HFFc6 (cell line): ENCODE measurements at regions not wholly inside any gene's neighbourhood (a gene's known extent, or its start where the extent isn't known, plus 50 kb on each side); places are given as distances from the start of the nearest gene placed in this dataset.

Source experiments
- DNase-seq: peaks from one replicate; pipeline ENCODE4 v3.0.0-alpha.2; 2018
- H3K27ac Mint-ChIP-seq: 2 replicates; pipeline ENCODE4 v1.8.0; 2020; ENCODE audit warnings: mild to moderate bottlenecking, mixed read lengths
- H3K27me3 Mint-ChIP-seq: 2 replicates; pipeline ENCODE4 v1.8.0; 2021; ENCODE audit warnings: mild to moderate bottlenecking, moderate library complexity, mixed read lengths; ENCODE audit not compliant: insufficient read depth
- H3K36me3 Mint-ChIP-seq: 2 replicates; pipeline ENCODE4 v1.8.0; 2021; ENCODE audit warnings: low read depth, mixed read lengths
- H3K4me1 Mint-ChIP-seq: 2 replicates; pipeline ENCODE4 v1.8.0; 2020; ENCODE audit warnings: low read depth, mixed read lengths
- H3K4me3 Mint-ChIP-seq: 2 replicates; pipeline ENCODE4 v1.8.0; 2020; ENCODE audit warnings: mild to moderate bottlenecking, moderate library complexity, mixed read lengths
- H3K9me3 Mint-ChIP-seq: 2 replicates; pipeline ENCODE4 v1.8.0; 2020; ENCODE audit warnings: mild to moderate bottlenecking, mixed read lengths
- TF ChIP-seq, protein P1 (sequence below): fragments of 200-600 bp; sonication (generic); IDR thresholded peaks from 2 replicates; pipeline ENCODE4 v1.5.0; 2021; ENCODE audit warnings: antibody characterized with exemption, mild to moderate bottlenecking

DNA sequence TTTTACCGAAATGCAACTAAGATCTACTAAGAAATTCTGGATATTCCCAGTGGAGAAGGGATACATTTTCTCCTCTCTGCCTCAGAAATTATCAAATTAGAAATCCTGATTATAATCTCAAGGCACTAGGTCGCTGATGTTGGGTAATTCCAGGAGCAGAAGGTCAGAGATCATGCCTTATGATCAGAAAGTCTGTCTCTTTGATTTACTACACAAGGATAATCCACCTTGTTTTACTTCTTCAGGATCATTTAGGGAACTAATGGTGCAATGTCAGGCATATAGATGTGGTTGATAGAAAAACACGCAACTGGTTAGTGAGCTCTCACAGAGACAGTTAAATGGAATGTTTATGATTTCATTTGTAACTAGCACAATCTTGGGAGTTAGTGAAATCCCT, 1069.7 kb downstream of the STIM2 start:
- Mint-ChIP-seq H3K4me3 (no peak overlapping the region), H3K27ac (no peak overlapping the region), H3K27me3 (no peaks in the 10 kb centered on the region), H3K9me3 (no peaks in the 10 kb centered on the region), H3K4me1 (peaks cover 34% of the 10 kb centered on the region), H3K36me3 (no peaks in the 10 kb centered on the region; the same call in 1 of the 2 replicates)
- TF ChIP-seq, protein P1, sequence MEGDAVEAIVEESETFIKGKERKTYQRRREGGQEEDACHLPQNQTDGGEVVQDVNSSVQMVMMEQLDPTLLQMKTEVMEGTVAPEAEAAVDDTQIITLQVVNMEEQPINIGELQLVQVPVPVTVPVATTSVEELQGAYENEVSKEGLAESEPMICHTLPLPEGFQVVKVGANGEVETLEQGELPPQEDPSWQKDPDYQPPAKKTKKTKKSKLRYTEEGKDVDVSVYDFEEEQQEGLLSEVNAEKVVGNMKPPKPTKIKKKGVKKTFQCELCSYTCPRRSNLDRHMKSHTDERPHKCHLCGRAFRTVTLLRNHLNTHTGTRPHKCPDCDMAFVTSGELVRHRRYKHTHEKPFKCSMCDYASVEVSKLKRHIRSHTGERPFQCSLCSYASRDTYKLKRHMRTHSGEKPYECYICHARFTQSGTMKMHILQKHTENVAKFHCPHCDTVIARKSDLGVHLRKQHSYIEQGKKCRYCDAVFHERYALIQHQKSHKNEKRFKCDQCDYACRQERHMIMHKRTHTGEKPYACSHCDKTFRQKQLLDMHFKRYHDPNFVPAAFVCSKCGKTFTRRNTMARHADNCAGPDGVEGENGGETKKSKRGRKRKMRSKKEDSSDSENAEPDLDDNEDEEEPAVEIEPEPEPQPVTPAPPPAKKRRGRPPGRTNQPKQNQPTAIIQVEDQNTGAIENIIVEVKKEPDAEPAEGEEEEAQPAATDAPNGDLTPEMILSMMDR: no peak
- DNase-seq: no peak

DNA sequence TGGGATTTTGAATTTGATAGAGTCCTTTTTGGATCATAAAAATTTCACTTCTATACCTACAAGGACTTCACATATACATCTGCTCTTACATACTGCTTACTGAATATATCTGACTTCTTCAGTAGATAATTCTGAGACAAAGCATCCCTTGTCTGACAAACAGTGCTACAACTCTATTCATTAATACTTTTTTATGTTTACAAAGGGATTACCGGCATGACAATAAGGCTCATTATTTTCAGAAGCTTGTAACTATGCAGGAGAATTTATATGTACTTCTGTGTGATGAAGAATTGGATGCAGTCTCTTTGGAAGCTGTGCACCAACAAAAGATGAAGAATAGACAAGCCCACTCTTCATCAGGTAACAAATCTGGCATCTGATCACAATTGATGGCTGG, 1070.3 kb downstream of the STIM2 start:
- no peaks in the 10 kb centered on the region; the same call in 1 of the 2 replicates for H3K36me3 Mint-ChIP-seq
- H3K9me3 Mint-ChIP-seq: no peaks in the 10 kb centered on the region
- H3K27me3 Mint-ChIP-seq: no peaks in the 10 kb centered on the region
- no peak for DNase-seq
- H3K4me1 Mint-ChIP-seq: peaks cover 41% of the 10 kb centered on the region
- H3K4me3 Mint-ChIP-seq: no peak overlapping the region
- TF ChIP-seq, protein P1: no peak
- no peak overlapping the region for H3K27ac Mint-ChIP-seq

DNA sequence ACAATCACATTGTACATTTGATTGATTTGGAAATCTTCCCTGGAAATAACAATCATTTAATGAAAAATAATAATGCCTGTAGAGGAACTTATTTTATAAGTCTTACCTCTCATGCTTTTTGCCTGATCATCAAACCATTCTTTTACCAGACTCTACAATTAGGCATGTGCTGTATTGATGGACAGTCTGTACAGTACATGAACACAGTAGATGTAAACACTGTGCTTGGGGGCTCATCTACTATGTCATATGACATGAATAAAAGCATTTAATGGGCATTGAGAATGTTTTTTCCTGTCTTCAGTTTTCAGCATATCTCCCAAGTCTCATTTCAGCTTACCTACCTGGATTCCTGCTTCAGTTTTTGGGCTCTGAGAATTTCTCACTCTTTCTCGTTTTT, 1070.9 kb downstream of the STIM2 start:
- Mint-ChIP-seq H3K27ac (no peak overlapping the region), H3K9me3 (no peaks in the 10 kb centered on the region)
- TF ChIP-seq, protein P1: no peak

DNA sequence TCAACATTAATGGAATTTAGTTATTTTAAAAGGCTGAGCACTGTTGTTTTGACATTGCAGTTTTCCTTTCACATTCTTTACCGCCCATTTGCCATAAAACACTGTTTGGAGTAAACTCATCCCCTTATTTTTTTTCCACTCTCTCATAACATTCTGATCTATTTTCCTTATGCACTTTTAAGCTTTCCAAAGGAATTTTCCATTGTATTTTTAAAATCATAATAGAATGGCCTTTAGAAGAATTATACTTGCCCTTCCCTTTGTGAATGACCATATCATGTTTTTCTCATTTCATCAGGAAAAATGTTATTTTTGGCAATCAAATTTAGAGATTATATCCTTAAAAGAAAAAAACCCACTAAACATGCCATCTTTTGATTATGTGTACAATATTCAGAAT, 1074.2 kb downstream of the STIM2 start:
- DNase-seq: no peak

More for the DNA sequence above, 1070.9 kb downstream of the STIM2 start:
- Mint-ChIP-seq H3K4me1 (peaks cover 42% of the 10 kb centered on the region), H3K4me3 (no peak overlapping the region), H3K36me3 (no peaks in the 10 kb centered on the region; the same call in 1 of the 2 replicates), H3K27me3 (no peaks in the 10 kb centered on the region)
- no peak for DNase-seq

DNA sequence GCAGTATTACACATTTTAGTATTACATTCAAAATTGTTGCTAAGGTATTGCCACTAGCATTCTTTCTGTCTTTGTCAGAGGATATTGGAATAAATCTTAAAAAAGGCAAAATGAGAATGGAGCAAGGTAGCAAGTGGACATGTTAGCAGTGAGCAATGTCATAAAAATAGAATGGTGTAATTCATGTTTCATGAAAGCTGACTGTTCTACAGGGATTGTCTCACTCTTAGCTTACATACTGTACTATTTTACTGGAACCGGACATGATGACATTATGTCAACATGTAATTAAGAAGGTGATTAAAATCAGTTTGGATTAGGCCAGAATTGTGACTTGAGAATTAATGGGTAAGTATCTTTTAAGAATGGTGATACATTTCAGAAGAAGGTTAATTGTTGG, 1086.2 kb downstream of the STIM2 start:
- TF ChIP-seq, protein P1: no peak
- no peaks in the 10 kb centered on the region for H3K9me3 Mint-ChIP-seq
- no peaks in the 10 kb centered on the region for H3K36me3 Mint-ChIP-seq
- H3K4me3 Mint-ChIP-seq: peak overlapping the region; percentile 51; the same call in 1 of the 2 replicates
- DNase-seq: no peak
- no peak overlapping the region for H3K27ac Mint-ChIP-seq
- H3K4me1 Mint-ChIP-seq: peaks cover 37% of the 10 kb centered on the region
- no peaks in the 10 kb centered on the region for H3K27me3 Mint-ChIP-seq

More for the DNA sequence above, 1074.2 kb downstream of the STIM2 start:
- Mint-ChIP-seq H3K4me1 (peaks cover 33% of the 10 kb centered on the region), H3K9me3 (no peaks in the 10 kb centered on the region), H3K27me3 (no peaks in the 10 kb centered on the region), H3K4me3 (no peak overlapping the region), H3K27ac (no peak overlapping the region), H3K36me3 (no peaks in the 10 kb centered on the region; the same call in 1 of the 2 replicates)
- TF ChIP-seq, protein P1: no peak

DNA sequence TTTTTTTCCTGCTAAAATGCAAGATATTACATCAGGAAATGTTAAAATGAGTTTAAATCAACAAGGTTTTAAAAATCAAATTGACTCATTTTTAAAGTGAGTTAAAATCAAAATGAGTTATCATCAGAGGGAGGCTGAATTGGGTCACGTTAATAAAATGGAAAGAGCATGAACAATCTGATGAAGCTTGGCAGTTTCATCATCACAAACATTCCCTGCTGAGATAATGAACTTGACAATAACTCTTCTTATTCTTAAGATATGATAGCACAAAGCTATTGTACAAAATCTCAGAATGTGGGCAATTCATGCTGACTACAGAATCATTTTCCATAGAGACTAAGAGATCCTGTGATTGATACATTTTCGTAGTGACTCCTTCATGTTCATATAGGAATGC, 1086.7 kb downstream of the STIM2 start:
- Mint-ChIP-seq H3K4me1 (peaks cover 37% of the 10 kb centered on the region), H3K4me3 (no peak overlapping the region), H3K36me3 (no peaks in the 10 kb centered on the region), H3K27ac (no peak overlapping the region), H3K27me3 (no peaks in the 10 kb centered on the region), H3K9me3 (no peaks in the 10 kb centered on the region)
- TF ChIP-seq, protein P1: no peak
- DNase-seq: no peak
